NCI-H82 (cell line): ENCODE measurements at regions not wholly inside any gene's neighbourhood (a gene's known extent, or its start where the extent isn't known, plus 50 kb on each side); places are given as distances from the start of the nearest gene placed in this dataset.
A peak's percentile ranks its signal among the peaks of the same experiment; 100 is the strongest.

Source experiments
- DNase-seq: peaks from one replicate; lab custom pipeline; 2025; lab: John Stamatoyannopoulos, UW

GRCh38 chr1:173128742-173129141 is 78.0 kb upstream of the TNFSF18 start:
- DNase-seq: no peak

GRCh38 chr1:173127369-173128307 is 76.9 kb upstream of the TNFSF18 start:
- DNase-seq: no peak

GRCh38 chr1:173126421-173126820 is 75.7 kb upstream of the TNFSF18 start:
- DNase-seq: no peak

- DNase-seq: peak; percentile 62
Observed at GRCh38 chr1:173122958-173123852, 72.5 kb upstream of the TNFSF18 start.

GRCh38 chr1:173122344-173122935 is 71.7 kb upstream of the TNFSF18 start:
- no peak for DNase-seq

- no peak for DNase-seq
Observed at GRCh38 chr1:173118404-173118803, 67.7 kb upstream of the TNFSF18 start.

- DNase-seq: no peak
Observed at GRCh38 chr1:173117761-173118160, 67.0 kb upstream of the TNFSF18 start.

- no peak for DNase-seq
Observed at GRCh38 chr1:173117108-173117633, 66.4 kb upstream of the TNFSF18 start.

- DNase-seq: no peak
Observed at GRCh38 chr1:173114346-173114745, 63.6 kb upstream of the TNFSF18 start.

GRCh38 chr1:173113015-173113741 is 62.4 kb upstream of the TNFSF18 start:
- no peak for DNase-seq

- DNase-seq: no peak
Observed at GRCh38 chr1:173112129-173112528, 61.4 kb upstream of the TNFSF18 start.

GRCh38 chr1:173107696-173108095 is 57.0 kb upstream of the TNFSF18 start:
- DNase-seq: no peak

GRCh38 chr1:173103006-173103405 is 52.3 kb upstream of the TNFSF18 start:
- DNase-seq: no peak

GRCh38 chr1:173101589-173101988 is 50.8 kb upstream of the TNFSF18 start:
- DNase-seq: no peak

- DNase-seq: no peak
Observed at GRCh38 chr1:173100476-173101107, 49.9 kb upstream of the TNFSF18 start.
